HepG2 (cell line): ENCODE measurements at regions not wholly inside any gene's neighbourhood (a gene's known extent, or its start where the extent isn't known, plus 50 kb on each side); places are given as distances from the start of the nearest gene placed in this dataset.

Experiments
- ARNT ChIP-seq: fragments of 450-650 bp; IDR thresholded peaks from 2 replicates; pipeline ENCODE4 v1.6.1; 2017
- EZH2 ChIP-seq: conservative IDR thresholded peaks from 2 replicates; pipeline ENCODE4 v1.6.1; 2012; ENCODE audit warnings: mild to moderate bottlenecking, low read depth, low read length, moderate library complexity
- HNRNPK ChIP-seq: fragments of 200-400 bp; formaldehyde crosslinking; IDR thresholded peaks from 2 replicates; pipeline ENCODE4 v1.6.1; 2018; ENCODE audit warnings: low read length, low read depth, moderate library complexity, mild to moderate bottlenecking; ENCODE audit not compliant: poor library complexity, severe bottlenecking
- MEIS2 ChIP-seq: sonication (generic); formaldehyde crosslinking; IDR thresholded peaks from 2 replicates; pipeline ENCODE4 v1.9.0; 2021; ENCODE audit warnings: mild to moderate bottlenecking, missing genetic modification reagents
- MXD4 ChIP-seq: IDR thresholded peaks from 2 replicates; pipeline ENCODE4 v1.6.1; 2016; ENCODE audit warnings: mild to moderate bottlenecking, missing biosample characterization, missing genetic modification reagents
- SP1 ChIP-seq, 2 experiments: fragments of 450-650 bp in 1 of 2; sonication (generic) in 1 of 2; formaldehyde crosslinking in 1 of 2; IDR thresholded peaks; 2 replicates each; pipeline versions ENCODE4 v1.4.0 to v1.6.1; 2016 to 2020; ENCODE audit warnings: missing genetic modification reagents in 1 of 2
- SUZ12 ChIP-seq: fragments of 150-350 bp; IDR thresholded peaks from 2 replicates; pipeline ENCODE4 v1.6.1; 2014; ENCODE audit warnings: low read depth, low read length
- ZNF274 ChIP-seq: sonication (generic); formaldehyde crosslinking; IDR thresholded peaks from 2 replicates; pipeline ENCODE4 v1.5.1; 2020; ENCODE audit warnings: mild to moderate bottlenecking, missing genetic modification reagents

DNA sequence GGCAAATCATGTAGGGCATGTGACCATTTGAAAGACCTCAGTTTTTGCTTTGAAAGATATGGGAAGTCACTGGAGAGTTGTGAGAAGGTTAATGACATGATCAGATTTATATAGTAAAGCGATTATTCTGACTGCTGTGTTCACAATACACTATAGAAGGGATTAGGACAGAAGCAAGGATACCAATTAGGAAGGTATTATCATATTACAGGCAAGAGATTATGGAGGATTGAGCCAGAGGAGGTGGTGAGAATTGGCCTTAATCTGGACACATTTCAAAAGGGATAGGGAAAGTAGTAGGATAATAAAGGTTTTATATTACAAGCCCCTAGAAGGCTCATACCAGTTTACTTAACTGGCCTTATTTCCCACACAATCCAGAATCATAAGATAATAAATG lies 124.9 kb upstream of the POF1B start:
- no peak for TF ChIP-seq ARNT
- no peak for TF ChIP-seq MEIS2
- no peak for TF ChIP-seq SP1 (IDR thresholded peaks at IDR 0.05)
- no peak for TF ChIP-seq SP1 (CRISPR knock-in tag; IDR thresholded peaks at IDR 0.05)
- TF ChIP-seq ZNF274 (CRISPR knock-in tag), result no peak
- TF ChIP-seq EZH2, result no peak
- TF ChIP-seq HNRNPK, result no peak
- TF ChIP-seq SUZ12, result no peak
- TF ChIP-seq MXD4, result no peak
